DND-41 (cell line): ENCODE measurements at regions not wholly inside any gene's neighbourhood (a gene's known extent, or its start where the extent isn't known, plus 50 kb on each side); places are given as distances from the start of the nearest gene placed in this dataset.

Experiments used
- ATAC-seq: fragments of 200-7000 bp; cut with Tn5 transposase; 3 replicates; pipeline ENCODE4 v1.9.1; 2021; ENCODE audit warnings: low read depth; ENCODE audit not compliant: insufficient read depth
- DNase-seq: peaks from one replicate; pipeline ENCODE4 v3.0.0-alpha.2; 2020
- H2AFZ ChIP-seq: 2 replicates; pipeline ENCODE4 v1.6.0; 2012; ENCODE audit warnings: low read depth, low read length
- H3K27ac ChIP-seq: 2 replicates; pipeline ENCODE4 v1.5.1; 2012; ENCODE audit warnings: low read length, inconsistent platforms
- H3K27me3 ChIP-seq: fragments of 200-600 bp; sonication (generic); 2 replicates; pipeline ENCODE4 v1.6.0; 2012; ENCODE audit warnings: low read length, mild to moderate bottlenecking, inconsistent platforms; ENCODE audit not compliant: insufficient read depth, poor library complexity
- H3K36me3 ChIP-seq: 2 replicates; pipeline ENCODE4 v1.5.1; 2012; ENCODE audit warnings: low read length, inconsistent platforms; ENCODE audit not compliant: insufficient read depth
- H3K4me1 ChIP-seq: 2 replicates; pipeline ENCODE4 v1.5.1; 2012; ENCODE audit warnings: mild to moderate bottlenecking, low read length; ENCODE audit not compliant: insufficient read depth
- H3K4me2 ChIP-seq: 2 replicates; pipeline ENCODE4 v1.6.0; 2012; ENCODE audit warnings: mild to moderate bottlenecking, moderate library complexity, low read length, inconsistent platforms; ENCODE audit not compliant: insufficient read depth
- H3K4me3 ChIP-seq, 2 experiments: fragments of 200-600 bp in 1 of 2; shearing (Covaris generic) in 1 of 2; 2 replicates each; pipeline ENCODE4 v1.5.1; 2012 to 2016; ENCODE audit warnings: inconsistent platforms in 2 of 2, low read length in 2 of 2, mild to moderate bottlenecking in 2 of 2, low read depth in 1 of 2, moderate library complexity in 1 of 2
- H3K79me2 ChIP-seq: 2 replicates; pipeline ENCODE4 v1.6.0; 2012; ENCODE audit warnings: low read length, inconsistent platforms; ENCODE audit not compliant: insufficient read depth
- H3K9ac ChIP-seq: 2 replicates; pipeline ENCODE4 v1.6.0; 2012; ENCODE audit warnings: low read depth, mild to moderate bottlenecking, inconsistent platforms, low read length, moderate library complexity
- H3K9me3 ChIP-seq: 2 replicates; pipeline ENCODE4 v1.5.1; 2012; ENCODE audit warnings: low read length, moderate library complexity, mild to moderate bottlenecking, inconsistent platforms; ENCODE audit not compliant: insufficient read depth, severe bottlenecking
- H4K20me1 ChIP-seq: 2 replicates; pipeline ENCODE4 v1.6.0; 2012; ENCODE audit warnings: low read length; ENCODE audit not compliant: insufficient read depth
- EZH2 ChIP-seq: IDR thresholded peaks from 3 replicates; pipeline ENCODE4 v1.6.1; 2012; ENCODE audit warnings: borderline replicate concordance, low read depth, mild to moderate bottlenecking, moderate library complexity, low read length, inconsistent platforms; ENCODE audit not compliant: severe bottlenecking
- TF ChIP-seq, protein P1 (sequence below): IDR thresholded peaks from 2 replicates; pipeline ENCODE4 v1.5.1; 2012; ENCODE audit warnings: borderline replicate concordance, low read length, moderate library complexity, mild to moderate bottlenecking; ENCODE audit not compliant: poor library complexity, severe bottlenecking; ENCODE audit errors: extremely low read depth

GRCh38 chr17:72264682-72265405 is 144.0 kb downstream of the SOX9 start:
- peaks cover 5% of the 10 kb centered on the region for H3K27me3 ChIP-seq
- no peak overlapping the region for H3K4me2 ChIP-seq
- H3K36me3 ChIP-seq, result no peaks in the 10 kb centered on the region
- no peak overlapping the region for H3K27ac ChIP-seq
- no peaks in the 10 kb centered on the region for H3K4me1 ChIP-seq
- H2AFZ ChIP-seq, result no peak overlapping the region
- H3K9me3 ChIP-seq, result no peaks in the 10 kb centered on the region
- no peaks in the 10 kb centered on the region for H4K20me1 ChIP-seq
- DNase-seq (no peak), ATAC-seq (no peak)
- no peak overlapping the region for H3K4me3 ChIP-seq
- TF ChIP-seq, protein P1, sequence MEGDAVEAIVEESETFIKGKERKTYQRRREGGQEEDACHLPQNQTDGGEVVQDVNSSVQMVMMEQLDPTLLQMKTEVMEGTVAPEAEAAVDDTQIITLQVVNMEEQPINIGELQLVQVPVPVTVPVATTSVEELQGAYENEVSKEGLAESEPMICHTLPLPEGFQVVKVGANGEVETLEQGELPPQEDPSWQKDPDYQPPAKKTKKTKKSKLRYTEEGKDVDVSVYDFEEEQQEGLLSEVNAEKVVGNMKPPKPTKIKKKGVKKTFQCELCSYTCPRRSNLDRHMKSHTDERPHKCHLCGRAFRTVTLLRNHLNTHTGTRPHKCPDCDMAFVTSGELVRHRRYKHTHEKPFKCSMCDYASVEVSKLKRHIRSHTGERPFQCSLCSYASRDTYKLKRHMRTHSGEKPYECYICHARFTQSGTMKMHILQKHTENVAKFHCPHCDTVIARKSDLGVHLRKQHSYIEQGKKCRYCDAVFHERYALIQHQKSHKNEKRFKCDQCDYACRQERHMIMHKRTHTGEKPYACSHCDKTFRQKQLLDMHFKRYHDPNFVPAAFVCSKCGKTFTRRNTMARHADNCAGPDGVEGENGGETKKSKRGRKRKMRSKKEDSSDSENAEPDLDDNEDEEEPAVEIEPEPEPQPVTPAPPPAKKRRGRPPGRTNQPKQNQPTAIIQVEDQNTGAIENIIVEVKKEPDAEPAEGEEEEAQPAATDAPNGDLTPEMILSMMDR, result no peak
- TF ChIP-seq EZH2, result no peak
- H3K9ac ChIP-seq, result no peak overlapping the region
- H3K79me2 ChIP-seq, result no peaks in the 10 kb centered on the region

- no peak overlapping the region for H3K4me2 ChIP-seq
- H3K4me1 ChIP-seq, result no peaks in the 10 kb centered on the region
- no peak overlapping the region for H2AFZ ChIP-seq
- no peak for TF ChIP-seq EZH2
- TF ChIP-seq, protein P1, result no peak
- DNase-seq, result no peak
- H3K27ac ChIP-seq, result no peak overlapping the region
- no peaks in the 10 kb centered on the region for H3K79me2 ChIP-seq
- ATAC-seq, result no peak
- no peaks in the 10 kb centered on the region for H4K20me1 ChIP-seq
- H3K27me3 ChIP-seq, result peaks cover 9% of the 10 kb centered on the region
- no peak overlapping the region for H3K4me3 ChIP-seq
- no peaks in the 10 kb centered on the region for H3K9me3 ChIP-seq
- no peak overlapping the region for H3K9ac ChIP-seq
- no peaks in the 10 kb centered on the region for H3K36me3 ChIP-seq
These were observed 145.4 kb downstream of the SOX9 start for GRCh38 chr17:72266112-72266775.

DNA sequence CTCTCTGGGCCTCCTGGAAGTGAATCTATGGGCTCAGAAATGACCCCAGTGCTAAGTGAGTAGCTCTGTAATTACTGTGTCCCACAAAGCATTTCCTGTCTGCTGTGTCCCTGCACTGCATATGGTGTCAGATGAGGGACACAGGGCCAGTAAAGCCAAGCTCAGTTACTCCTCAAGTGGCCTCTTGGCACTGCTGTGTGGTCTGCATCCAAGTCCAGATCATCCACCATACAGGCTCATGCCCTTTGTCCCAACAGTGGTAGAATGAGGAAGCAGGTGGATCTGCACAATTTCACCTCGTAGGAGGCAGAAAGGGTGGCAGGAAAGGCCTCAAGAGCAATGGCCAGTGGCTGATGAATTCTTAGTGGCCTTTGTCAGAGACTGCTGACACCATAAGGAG is 146.8 kb downstream of the SOX9 start:
- no peaks in the 10 kb centered on the region for H4K20me1 ChIP-seq
- DNase-seq (no peak), ATAC-seq (no peak)
- H3K4me1 ChIP-seq, result no peaks in the 10 kb centered on the region
- H3K4me2 ChIP-seq, result no peak overlapping the region
- no peaks in the 10 kb centered on the region for H3K9me3 ChIP-seq
- no peak overlapping the region for H3K9ac ChIP-seq
- H3K36me3 ChIP-seq, result no peaks in the 10 kb centered on the region
- TF ChIP-seq, protein P1, result no peak
- no peak for TF ChIP-seq EZH2
- H3K27ac ChIP-seq, result no peak overlapping the region
- no peak overlapping the region for H2AFZ ChIP-seq
- H3K27me3 ChIP-seq, result peaks cover 9% of the 10 kb centered on the region
- H3K79me2 ChIP-seq, result no peaks in the 10 kb centered on the region
- H3K4me3 ChIP-seq, result no peak overlapping the region
